ENCODE measurements at regions not wholly inside any gene's neighbourhood (a gene's known extent, or its start where the extent isn't known, plus 50 kb on each side); places are given as distances from the start of the nearest gene placed in this dataset.

GRCh38 chr1:72917920-72918319, 635.6 kb upstream of the NEGR1 start:
- no peak for DNase-seq

- no peak for DNase-seq
Measured at GRCh38 chr1:72915581-72915980, 633.2 kb upstream of the NEGR1 start.

GRCh38 chr1:72911656-72912055, 629.3 kb upstream of the NEGR1 start:
- no peak for DNase-seq

GRCh38 chr1:72896256-72896655, 613.9 kb upstream of the NEGR1 start:
- no peak for DNase-seq

GRCh38 chr1:72892461-72892860, 610.1 kb upstream of the NEGR1 start:
- no peak for DNase-seq

- no peak for DNase-seq
Measured at GRCh38 chr1:72891976-72892375, 609.6 kb upstream of the NEGR1 start.

GRCh38 chr1:72885841-72886240, 603.5 kb upstream of the NEGR1 start:
- no peak for DNase-seq

- DNase-seq: no peak
Measured at GRCh38 chr1:72885017-72885416, 602.7 kb upstream of the NEGR1 start.

- no peak for DNase-seq
Measured at GRCh38 chr1:72869873-72870272, 587.5 kb upstream of the NEGR1 start.

- no peak for DNase-seq
Measured at GRCh38 chr1:72869441-72869840, 587.1 kb upstream of the NEGR1 start.

GRCh38 chr1:72851597-72851996, 569.3 kb upstream of the NEGR1 start:
- DNase-seq: no peak

GRCh38 chr1:72848997-72849396, 566.7 kb upstream of the NEGR1 start:
- DNase-seq: no peak

GRCh38 chr1:72847651-72848050, 565.3 kb upstream of the NEGR1 start:
- DNase-seq: no peak

GRCh38 chr1:72846476-72847278, 564.3 kb upstream of the NEGR1 start:
- no peak for DNase-seq

- DNase-seq: no peak
Measured at GRCh38 chr1:72845981-72846380, 563.6 kb upstream of the NEGR1 start.

- no peak for DNase-seq
Measured at GRCh38 chr1:72845381-72845780, 563.0 kb upstream of the NEGR1 start.

- DNase-seq: no peak
Measured at GRCh38 chr1:72837781-72838180, 555.4 kb upstream of the NEGR1 start.

GRCh38 chr1:72830606-72831390, 548.5 kb upstream of the NEGR1 start:
- no peak for DNase-seq

GRCh38 chr1:72827278-72827677, 544.9 kb upstream of the NEGR1 start:
- DNase-seq: no peak

- no peak for DNase-seq
Measured at GRCh38 chr1:72804541-72804940, 522.2 kb upstream of the NEGR1 start.

- no peak for DNase-seq
Measured at GRCh38 chr1:72781038-72781437, 498.7 kb upstream of the NEGR1 start.

- DNase-seq: no peak
Measured at GRCh38 chr1:72780212-72780611, 497.9 kb upstream of the NEGR1 start.

- DNase-seq: no peak
Measured at GRCh38 chr1:72777918-72778317, 495.6 kb upstream of the NEGR1 start.

GRCh38 chr1:72763481-72763880, 481.1 kb upstream of the NEGR1 start:
- no peak for DNase-seq

All from NCI-H1092 (cell line).